GM12878 (cell line): ENCODE measurements at regions not wholly inside any gene's neighbourhood (a gene's known extent, or its start where the extent isn't known, plus 50 kb on each side); places are given as distances from the start of the nearest gene placed in this dataset.
"Not testable (repeated sequence)": the region's sequence is repeated elsewhere in the genome, so short reads cannot be mapped to it uniquely, and the experiment has no call there.

Source experiments
- ATAC-seq: fragments of 200-7000 bp; cut with Tn5 transposase; 3 replicates; pipeline ENCODE4 v1.9.1; 2020; ENCODE audit warnings: mild to moderate bottlenecking, moderate library complexity
- BruUV-seq: library from RNA; stranded (reverse); fragments of 400-500 nt; replicated peaks from 2 replicates; lab custom pipeline; 2021; lab: Mats Ljungman, UMichigan
- CTCF ChIA-PET: fragments of 300-600 bp; sonication (Branson Sonifier 250); formaldehyde crosslinking; extraction: SDS; loops from one replicate; lab custom pipeline; 2021; ENCODE audit warnings: inconsistent platforms; lab: Yijun Ruan, JAX
- POLR2A ChIA-PET: fragments of 350-600 bp; formaldehyde crosslinking; extraction: SDS; loops from one replicate; lab custom pipeline; 2021; ENCODE audit warnings: inconsistent platforms; lab: Charles Lee
- RAD21 ChIA-PET: fragments of 300-600 bp; sonication (Branson Sonifier 250); formaldehyde crosslinking; loops from one replicate; lab custom pipeline; 2023; ENCODE audit warnings: antibody characterized with exemption; ENCODE audit not compliant: unreplicated experiment; lab: Charles Lee
- SMC1A ChIA-PET: fragments of 300-600 bp; sonication (Branson Sonifier 250); formaldehyde crosslinking; loops from one replicate; lab custom pipeline; 2023; ENCODE audit not compliant: unreplicated experiment, uncharacterized antibody; lab: Charles Lee
- DNase-seq: peaks from one replicate; pipeline ENCODE4 v3.0.0-alpha.2; 2011; ENCODE audit warnings: low read depth, low spot score
- FAIRE-seq: peaks from 3 replicates; lab custom pipeline; 2011; peaks lifted over from hg19 to GRCh38; lab: Jason Lieb, UNC
- H2AFZ ChIP-seq: 2 replicates; pipeline ENCODE4 v1.6.0; 2011; ENCODE audit warnings: low read depth, low read length, control low read depth; ENCODE audit not compliant: control insufficient read depth
- H3K27ac ChIP-seq: 2 replicates; pipeline ENCODE4 v1.5.1; 2011; ENCODE audit warnings: control low read depth; ENCODE audit not compliant: control insufficient read depth, insufficient read depth
- H3K27me3 ChIP-seq, 2 experiments: replicated peaks in 1 of 2; 2 replicates each; pipeline versions ENCODE4 v1.6.0 to v1.6.1; 2011; ENCODE audit warnings: low read length in 1 of 2; ENCODE audit not compliant: control insufficient read depth in 2 of 2, insufficient read depth in 2 of 2
- H3K36me3 ChIP-seq, 2 experiments: 2 replicates each; pipeline ENCODE4 v1.5.1; 2011; ENCODE audit warnings: low read length in 1 of 2; ENCODE audit not compliant: control insufficient read depth in 2 of 2, insufficient read depth in 2 of 2
- H3K4me1 ChIP-seq: 2 replicates; pipeline ENCODE4 v1.6.1; 2011; ENCODE audit warnings: mild to moderate bottlenecking, low read length, moderate library complexity, mixed read lengths; ENCODE audit not compliant: control insufficient read depth, insufficient read depth
- H3K4me2 ChIP-seq: 2 replicates; pipeline ENCODE4 v1.6.0; 2011; ENCODE audit warnings: control low read depth; ENCODE audit not compliant: control insufficient read depth, insufficient read depth
- H3K4me3 ChIP-seq: fragments of 200-600 bp; sonication (generic); 2 replicates; pipeline ENCODE4 v1.5.1; 2016
- H3K79me2 ChIP-seq: 2 replicates; pipeline ENCODE4 v1.6.0; 2011; ENCODE audit warnings: low read length; ENCODE audit not compliant: control insufficient read depth, insufficient read depth
- H3K9ac ChIP-seq: 2 replicates; pipeline ENCODE4 v1.8.0; 2011; ENCODE audit warnings: low read length, control low read depth, mixed read lengths; ENCODE audit not compliant: control insufficient read depth, insufficient read depth
- H3K9me3 ChIP-seq: replicated peaks from 3 replicates; pipeline ENCODE4 v1.5.1; 2011; ENCODE audit warnings: mild to moderate bottlenecking, low read length; ENCODE audit not compliant: control insufficient read depth, insufficient read depth
- H4K20me1 ChIP-seq: 2 replicates; pipeline ENCODE4 v1.6.0; 2011; ENCODE audit not compliant: control insufficient read depth, insufficient read depth
- JUNB ChIP-seq: IDR thresholded peaks from 2 replicates; pipeline ENCODE4 v1.6.1; 2016; ENCODE audit warnings: antibody characterized with exemption, mild to moderate bottlenecking
- MTA2 ChIP-seq: fragments of 450-650 bp; IDR thresholded peaks from 2 replicates; pipeline ENCODE4 v1.6.1; 2016; ENCODE audit warnings: low read depth, mild to moderate bottlenecking, moderate library complexity
- NRF1 ChIP-seq: conservative IDR thresholded peaks from 2 replicates; pipeline ENCODE4 v1.6.1; 2011; ENCODE audit warnings: mild to moderate bottlenecking, low read depth, low read length, improper control_type of control experiment
- POU2F2 ChIP-seq: IDR thresholded peaks from 3 replicates; pipeline ENCODE4 v1.6.1; 2011; ENCODE audit warnings: low read depth, mild to moderate bottlenecking, low read length, borderline replicate concordance
- SP1 ChIP-seq: IDR thresholded peaks from one replicate; pipeline ENCODE4 v1.6.1; 2011; ENCODE audit warnings: low read depth, low read length
- TCF3 ChIP-seq: IDR thresholded peaks from 2 replicates; pipeline ENCODE4 v1.6.1; 2012; ENCODE audit warnings: low read depth, mild to moderate bottlenecking, low read length, borderline replicate concordance; ENCODE audit not compliant: insufficient read depth
- TCF7 ChIP-seq: IDR thresholded peaks from 2 replicates; pipeline ENCODE4 v1.6.1; 2014; ENCODE audit warnings: antibody characterized with exemption, borderline replicate concordance
- WGBS: methylation state at CpG from one replicate; pipeline ENCODE4 v1.1.6; 2016; ENCODE audit warnings: low lambda C conversion rate; ENCODE audit not compliant: insufficient replicate concordance, insufficient coverage; ENCODE audit errors: missing lambda C conversion rate; 5-methylcytosine and 5-hydroxymethylcytosine counted together
- in situ Hi-C: fragments of 300-500 bp; cut with MboI; formaldehyde crosslinking; loops from 9 replicates; pipeline ENCODE4 v1.14.3; 2018; ENCODE audit warnings: mixed read lengths
- intact Hi-C: fragments of 100-400 bp; cut with micrococcal nuclease; formaldehyde crosslinking; loops from one replicate; pipeline ENCODE4 v1.14.2; 2022; ENCODE audit not compliant: unreplicated experiment

DNA sequence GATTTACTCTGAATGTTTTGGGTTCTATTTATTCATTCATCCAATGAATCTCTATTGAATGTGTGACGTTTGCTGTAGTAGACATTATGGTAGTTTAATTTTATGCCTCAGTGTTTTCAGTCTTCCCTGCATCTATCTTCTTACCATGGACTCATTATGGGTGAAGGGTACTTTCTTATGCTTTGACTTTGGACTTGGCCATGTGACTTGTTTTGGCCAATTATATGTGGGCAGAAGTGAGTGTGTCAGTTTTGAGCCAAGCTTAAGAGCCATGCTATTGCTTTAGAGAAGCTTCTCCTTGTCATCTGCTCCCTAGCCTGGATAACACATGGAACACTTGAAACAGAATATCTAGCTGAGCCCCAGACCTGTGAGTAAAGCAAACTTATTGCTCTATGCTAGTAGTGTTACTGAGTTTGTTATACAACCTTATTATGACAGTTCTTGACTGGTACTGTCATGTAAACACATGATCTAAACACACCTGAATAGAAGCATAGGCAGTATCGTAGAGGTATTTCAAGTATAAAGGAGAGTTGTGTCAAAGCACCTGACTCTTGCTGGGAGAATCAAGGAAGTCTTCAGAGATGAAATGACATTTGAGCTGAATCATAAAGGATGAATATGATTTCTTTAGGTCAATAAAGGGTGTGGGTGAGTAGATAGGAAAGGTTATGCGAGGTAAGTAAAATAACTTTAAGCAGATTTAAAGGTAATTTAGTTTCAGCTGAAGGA lies 128.4 kb downstream of the NAA11 start (continued):
- TF ChIP-seq MTA2: no peak
- no peak for TF ChIP-seq POU2F2
- TF ChIP-seq TCF3: no peak
- TF ChIP-seq SP1: no peak
- TF ChIP-seq NRF1: no peak
- TF ChIP-seq JUNB: no peak
- no peak for TF ChIP-seq TCF7

DNA sequence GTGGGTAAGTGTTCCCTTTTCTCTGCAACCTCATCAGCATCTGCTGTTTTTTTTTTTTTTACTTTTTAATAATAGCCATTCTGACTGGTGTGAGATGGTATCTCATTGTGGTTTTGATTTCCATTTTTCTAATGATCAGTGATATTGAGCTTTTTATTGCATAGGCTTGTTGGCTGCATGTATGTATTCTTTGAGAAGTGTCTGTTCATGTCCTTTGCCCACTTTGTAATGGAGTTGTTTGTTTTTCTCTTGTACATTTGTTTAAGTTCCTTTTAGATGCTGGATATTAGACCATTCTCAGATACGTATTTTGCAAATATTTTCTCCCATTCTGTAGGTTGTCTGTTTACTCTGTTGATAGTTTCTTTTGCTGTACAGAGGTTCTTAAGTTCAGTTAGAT lies 134.6 kb downstream of the NAA11 start:
- H3K27me3 ChIP-seq, H4K20me1 ChIP-seq, H2AFZ ChIP-seq, H3K27ac ChIP-seq, H3K4me1 ChIP-seq, H3K9me3 ChIP-seq, DNase-seq, BruUV-seq, H3K79me2 ChIP-seq, H3K9ac ChIP-seq, CTCF ChIA-PET, intact Hi-C loops, H3K4me3 ChIP-seq, FAIRE-seq, ATAC-seq, H3K36me3 ChIP-seq, H3K4me2 ChIP-seq, in situ Hi-C loops: not testable (repeated sequence)
- ChIA-PET SMC1A (interaction anchor here (1.7 kb wide), 1 partner anchor 34 kb away, joined by 3 read pairs; no protein-coding TSS in a partner anchor), RAD21 (interaction anchor here (1.2 kb wide), 1 partner anchor 9 kb away, joined by 3 read pairs; no protein-coding TSS in a partner anchor), POLR2A (interaction anchor here (0.6 kb wide), 1 partner anchor 478 kb away, joined by 3 read pairs; no protein-coding TSS in a partner anchor)
- 0% methylated on average over 1 of the region's 1 CpG for WGBS
